ENCODE measurements at regions not wholly inside any gene's neighbourhood (a gene's known extent, or its start where the extent isn't known, plus 50 kb on each side); places are given as distances from the start of the nearest gene placed in this dataset.

- TF ChIP-seq CTCF (IDR thresholded peaks at IDR 0.05; ENCODE audit: poor library complexity) = no peak
- no peak for TF ChIP-seq EZH2 (IDR thresholded peaks at IDR 0.05; ENCODE audit: borderline replicate concordance)
Observed at GRCh38 chr12:30296486-30296885, 399.2 kb downstream of the IPO8 start.
